Keratinocyte (primary cell): ENCODE measurements at regions not wholly inside any gene's neighbourhood (a gene's known extent, or its start where the extent isn't known, plus 50 kb on each side); places are given as distances from the start of the nearest gene placed in this dataset.

Experiments
- DNase-seq: peaks from one replicate; pipeline ENCODE4 v3.0.0-alpha.2; 2011; ENCODE audit warnings: low read depth, missing footprints, low spot score
- FAIRE-seq: peaks from 2 replicates; lab custom pipeline; 2011; peaks lifted over from hg19 to GRCh38; lab: Jason Lieb, UNC
- H2AFZ ChIP-seq: 2 replicates; pipeline ENCODE4 v1.6.0; 2012; ENCODE audit warnings: low read length, control low read depth, inconsistent platforms; ENCODE audit not compliant: control insufficient read depth
- H3K27ac ChIP-seq: 2 replicates; pipeline ENCODE4 v1.5.1; 2011; ENCODE audit warnings: low read length; ENCODE audit not compliant: control insufficient read depth, insufficient read depth
- H3K27me3 ChIP-seq: 3 replicates; pipeline ENCODE4 v1.6.0; 2011; ENCODE audit warnings: low read length; ENCODE audit not compliant: control insufficient read depth, insufficient read depth; ENCODE audit errors: extremely low read depth
- H3K36me3 ChIP-seq, 2 experiments: 2 replicates in 1 of 2; 3 replicates in 1 of 2; pipeline ENCODE4 v1.5.1; 2011; ENCODE audit warnings: low read length in 2 of 2, mild to moderate bottlenecking in 1 of 2; ENCODE audit not compliant: control insufficient read depth in 2 of 2, insufficient read depth in 2 of 2; ENCODE audit errors: extremely low read depth in 1 of 2
- H3K4me1 ChIP-seq: 3 replicates; pipeline ENCODE4 v1.5.1; 2011; ENCODE audit warnings: low read length; ENCODE audit not compliant: control insufficient read depth, insufficient read depth; ENCODE audit errors: extremely low read depth
- H3K4me2 ChIP-seq: 3 replicates; pipeline ENCODE4 v1.6.0; 2011; ENCODE audit warnings: low read depth, low read length; ENCODE audit not compliant: control insufficient read depth, insufficient read depth; ENCODE audit errors: extremely low read depth
- H3K4me3 ChIP-seq, 3 experiments: fragments of 200-600 bp in 1 of 3; sonication (generic) in 1 of 3; 2 replicates in 2 of 3; 3 replicates in 1 of 3; pipeline ENCODE4 v1.5.1; 2011 to 2016; ENCODE audit warnings: low read length in 3 of 3, mild to moderate bottlenecking in 3 of 3, control low read depth in 2 of 3, inconsistent platforms in 1 of 3, low read depth in 1 of 3, mixed read lengths in 1 of 3, mixed run types in 1 of 3, moderate library complexity in 1 of 3; ENCODE audit not compliant: control insufficient read depth in 2 of 3, insufficient read depth in 2 of 3; ENCODE audit errors: extremely low read depth in 1 of 3
- H3K79me2 ChIP-seq: 2 replicates; pipeline ENCODE4 v1.6.0; 2012; ENCODE audit warnings: low read length; ENCODE audit not compliant: control insufficient read depth, insufficient read depth
- H3K9ac ChIP-seq: 3 replicates; pipeline ENCODE4 v1.6.0; 2011; ENCODE audit warnings: low read length; ENCODE audit not compliant: control insufficient read depth, insufficient read depth; ENCODE audit errors: extremely low read depth
- H3K9me1 ChIP-seq: 3 replicates; pipeline ENCODE4 v1.6.0; 2011; ENCODE audit warnings: low read length; ENCODE audit not compliant: control insufficient read depth, insufficient read depth; ENCODE audit errors: extremely low read depth
- H3K9me3 ChIP-seq: 2 replicates; pipeline ENCODE4 v1.5.1; 2012; ENCODE audit warnings: low read depth, low read length; ENCODE audit not compliant: control insufficient read depth
- H4K20me1 ChIP-seq: 3 replicates; pipeline ENCODE4 v1.6.0; 2011; ENCODE audit warnings: low read length; ENCODE audit not compliant: control insufficient read depth, insufficient read depth; ENCODE audit errors: extremely low read depth
- EZH2 ChIP-seq: IDR thresholded peaks from one replicate; pipeline ENCODE4 v1.6.1; 2012; ENCODE audit warnings: inconsistent platforms, mild to moderate bottlenecking, low read length, moderate library complexity
- dilution Hi-C: fragments of 300-500 bp; cut with MboI; formaldehyde crosslinking; loops from one replicate; pipeline ENCODE4 v1.7.0; 2020; ENCODE audit warnings: low sequenced_read_pairs; ENCODE audit not compliant: extremely low pct_ligation_motif_present
- TF ChIP-seq, protein P1 (sequence below), 3 experiments: IDR thresholded peaks in 1 of 3; conservative IDR thresholded peaks in 1 of 3; optimal IDR thresholded peaks in 1 of 3; 2 replicates in 2 of 3; 3 replicates in 1 of 3; pipeline versions ENCODE3 to v1.5.1; 2011; ENCODE audit warnings: low read length in 3 of 3, mild to moderate bottlenecking in 3 of 3, moderate library complexity in 2 of 3, control low read depth in 1 of 3, inconsistent platforms in 1 of 3; ENCODE audit not compliant: insufficient read depth in 2 of 3; ENCODE audit errors: extremely low read depth in 1 of 3

DNA sequence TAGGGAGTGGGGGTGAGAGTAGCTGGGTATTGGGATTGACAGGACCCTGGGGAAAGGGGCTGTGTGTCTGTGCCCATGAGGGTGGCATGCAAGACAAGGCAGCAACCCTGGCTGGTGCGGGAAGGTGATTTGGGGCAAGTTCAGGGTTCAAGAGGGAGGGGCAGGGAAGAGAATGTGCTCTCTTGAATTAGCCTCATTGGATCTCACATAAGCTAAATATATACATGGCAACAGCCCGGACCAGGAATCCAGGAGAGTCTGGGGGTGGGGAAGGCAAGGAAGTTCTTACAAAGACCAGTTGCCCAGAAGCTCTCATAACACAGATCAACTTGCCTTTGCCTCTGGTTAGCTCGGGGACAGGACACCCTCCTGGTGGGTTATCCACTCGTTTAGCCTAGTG is 73.3 kb downstream of the IRX3 start:
- no peak for FAIRE-seq
- H2AFZ ChIP-seq = no peak overlapping the region
- H4K20me1 ChIP-seq = no peaks in the 10 kb centered on the region
- dilution Hi-C loops = no loop called here
- peaks cover 45% of the 10 kb centered on the region for H3K27me3 ChIP-seq
- peaks cover 4% of the 10 kb centered on the region for H3K4me1 ChIP-seq
- no peaks in the 10 kb centered on the region for H3K9me3 ChIP-seq
- no peak overlapping the region for H3K4me2 ChIP-seq
- no peak overlapping the region for H3K4me3 ChIP-seq
- H3K9me1 ChIP-seq = no peaks in the 10 kb centered on the region
- no peak overlapping the region for H3K9ac ChIP-seq
- no peaks in the 10 kb centered on the region for H3K36me3 ChIP-seq
- no peak for DNase-seq
- no peaks in the 10 kb centered on the region for H3K79me2 ChIP-seq
- H3K27ac ChIP-seq = no peak overlapping the region
- TF ChIP-seq, protein P1, sequence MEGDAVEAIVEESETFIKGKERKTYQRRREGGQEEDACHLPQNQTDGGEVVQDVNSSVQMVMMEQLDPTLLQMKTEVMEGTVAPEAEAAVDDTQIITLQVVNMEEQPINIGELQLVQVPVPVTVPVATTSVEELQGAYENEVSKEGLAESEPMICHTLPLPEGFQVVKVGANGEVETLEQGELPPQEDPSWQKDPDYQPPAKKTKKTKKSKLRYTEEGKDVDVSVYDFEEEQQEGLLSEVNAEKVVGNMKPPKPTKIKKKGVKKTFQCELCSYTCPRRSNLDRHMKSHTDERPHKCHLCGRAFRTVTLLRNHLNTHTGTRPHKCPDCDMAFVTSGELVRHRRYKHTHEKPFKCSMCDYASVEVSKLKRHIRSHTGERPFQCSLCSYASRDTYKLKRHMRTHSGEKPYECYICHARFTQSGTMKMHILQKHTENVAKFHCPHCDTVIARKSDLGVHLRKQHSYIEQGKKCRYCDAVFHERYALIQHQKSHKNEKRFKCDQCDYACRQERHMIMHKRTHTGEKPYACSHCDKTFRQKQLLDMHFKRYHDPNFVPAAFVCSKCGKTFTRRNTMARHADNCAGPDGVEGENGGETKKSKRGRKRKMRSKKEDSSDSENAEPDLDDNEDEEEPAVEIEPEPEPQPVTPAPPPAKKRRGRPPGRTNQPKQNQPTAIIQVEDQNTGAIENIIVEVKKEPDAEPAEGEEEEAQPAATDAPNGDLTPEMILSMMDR (optimal IDR thresholded peaks at IDR 0.05 in 1 of 3, IDR thresholded peaks at IDR 0.05 in 1 of 3, conservative IDR thresholded peaks at IDR 0.05 in 1 of 3; ENCODE audit: extremely low read depth in 1 of 3, insufficient read depth in 2 of 3, low read length in 3 of 3) = no peak
- TF ChIP-seq EZH2 = no peak

GRCh38 chr16:54212893-54213292 is 73.7 kb downstream of the IRX3 start:
- Histone ChIP-seq H3K27ac (no peak overlapping the region), H3K9me3 (no peaks in the 10 kb centered on the region), H3K36me3 (no peaks in the 10 kb centered on the region), H2AFZ (no peak overlapping the region), H3K4me3 (no peak overlapping the region), H3K4me2 (no peak overlapping the region), H3K27me3 (peaks cover 45% of the 10 kb centered on the region), H3K4me1 (peaks cover 4% of the 10 kb centered on the region), H4K20me1 (no peaks in the 10 kb centered on the region), H3K79me2 (no peaks in the 10 kb centered on the region), H3K9me1 (no peaks in the 10 kb centered on the region), H3K9ac (no peak overlapping the region)
- TF ChIP-seq, protein P1 (optimal IDR thresholded peaks at IDR 0.05 in 1 of 3, IDR thresholded peaks at IDR 0.05 in 1 of 3, conservative IDR thresholded peaks at IDR 0.05 in 1 of 3; ENCODE audit: extremely low read depth in 1 of 3, insufficient read depth in 2 of 3, low read length in 3 of 3) = no peak
- no peak for TF ChIP-seq EZH2
- dilution Hi-C loops = no loop called here
- DNase-seq (no peak), FAIRE-seq (no peak)
